ENCODE measurements at regions not wholly inside any gene's neighbourhood (a gene's known extent, or its start where the extent isn't known, plus 50 kb on each side); places are given as distances from the start of the nearest gene placed in this dataset.

DNA sequence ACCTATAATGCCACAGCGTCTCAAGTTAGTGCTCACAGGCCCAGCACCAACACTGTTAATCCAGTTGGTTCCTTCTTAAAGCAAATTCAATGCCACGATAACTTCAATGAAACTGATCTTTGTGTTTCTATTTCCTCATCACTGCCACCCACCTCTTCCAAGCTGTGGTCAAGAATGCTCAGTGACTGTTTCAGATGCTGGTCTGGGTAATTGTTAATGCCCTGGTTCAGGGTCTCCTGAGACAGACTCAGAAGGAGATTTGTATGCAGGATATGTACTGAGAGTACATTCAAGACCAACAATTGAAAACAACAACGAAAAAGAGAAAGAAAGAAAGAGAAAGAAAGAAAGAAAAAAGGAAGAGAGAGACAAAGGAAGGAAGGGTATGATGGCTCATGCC is 505.3 kb downstream of the TLE4 start:
- TF ChIP-seq, protein P1, sequence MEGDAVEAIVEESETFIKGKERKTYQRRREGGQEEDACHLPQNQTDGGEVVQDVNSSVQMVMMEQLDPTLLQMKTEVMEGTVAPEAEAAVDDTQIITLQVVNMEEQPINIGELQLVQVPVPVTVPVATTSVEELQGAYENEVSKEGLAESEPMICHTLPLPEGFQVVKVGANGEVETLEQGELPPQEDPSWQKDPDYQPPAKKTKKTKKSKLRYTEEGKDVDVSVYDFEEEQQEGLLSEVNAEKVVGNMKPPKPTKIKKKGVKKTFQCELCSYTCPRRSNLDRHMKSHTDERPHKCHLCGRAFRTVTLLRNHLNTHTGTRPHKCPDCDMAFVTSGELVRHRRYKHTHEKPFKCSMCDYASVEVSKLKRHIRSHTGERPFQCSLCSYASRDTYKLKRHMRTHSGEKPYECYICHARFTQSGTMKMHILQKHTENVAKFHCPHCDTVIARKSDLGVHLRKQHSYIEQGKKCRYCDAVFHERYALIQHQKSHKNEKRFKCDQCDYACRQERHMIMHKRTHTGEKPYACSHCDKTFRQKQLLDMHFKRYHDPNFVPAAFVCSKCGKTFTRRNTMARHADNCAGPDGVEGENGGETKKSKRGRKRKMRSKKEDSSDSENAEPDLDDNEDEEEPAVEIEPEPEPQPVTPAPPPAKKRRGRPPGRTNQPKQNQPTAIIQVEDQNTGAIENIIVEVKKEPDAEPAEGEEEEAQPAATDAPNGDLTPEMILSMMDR (IDR thresholded peaks at IDR 0.05; ENCODE audit: insufficient read depth, low read length, poor library complexity, severe bottlenecking), result no peak
- no peak for TF ChIP-seq EZH2phosphoT487 (conservative IDR thresholded peaks at IDR 0.05; ENCODE audit: low read length)
